ENCODE measurements at regions not wholly inside any gene's neighbourhood (a gene's known extent, or its start where the extent isn't known, plus 50 kb on each side); places are given as distances from the start of the nearest gene placed in this dataset.

DNA sequence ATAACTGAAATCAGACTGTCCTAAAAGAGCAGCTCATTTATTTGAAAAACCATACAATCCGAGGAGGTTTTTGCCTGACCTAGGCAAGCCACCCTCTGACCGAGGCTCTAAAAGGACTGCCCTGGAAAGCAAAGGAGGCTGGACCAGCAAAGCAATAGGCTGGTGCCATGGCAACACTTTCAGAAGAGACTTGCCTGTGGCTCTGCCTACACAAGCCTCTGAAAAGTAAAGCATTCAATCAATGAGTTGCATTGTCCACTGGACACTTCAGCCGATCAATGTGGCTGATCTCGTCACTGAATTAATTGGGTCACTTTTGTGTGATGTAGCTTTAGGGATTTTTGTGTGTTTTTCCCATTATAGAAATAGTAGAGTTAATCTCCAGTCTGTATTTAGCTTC lies 99.1 kb upstream of the SEMA6D start:
- no peak for DNase-seq (ENCODE audit: low read depth)

- DNase-seq (ENCODE audit: low read depth), result no peak
These were observed 96.2 kb upstream of the SEMA6D start for GRCh38 chr15:47620960-47621681.

DNA sequence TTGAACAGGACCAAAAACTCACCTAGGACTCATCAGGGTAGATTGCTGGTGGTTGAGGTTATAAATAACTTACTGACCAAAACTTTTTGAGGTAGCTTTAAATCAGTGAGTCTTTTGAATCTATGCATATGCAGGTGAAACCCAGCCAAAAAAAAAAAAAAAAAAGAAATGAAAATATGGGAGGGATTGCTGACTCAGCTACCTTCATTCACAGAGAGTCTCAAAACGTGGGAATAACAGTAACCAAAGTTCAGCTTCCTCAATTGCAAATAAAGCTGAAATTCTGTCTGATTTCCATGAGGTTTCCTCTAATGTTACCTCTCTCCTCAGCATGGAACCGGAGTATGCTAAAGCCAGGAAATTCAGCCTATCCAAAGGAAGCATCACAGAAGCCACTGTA lies 95.2 kb upstream of the SEMA6D start:
- DNase-seq (ENCODE audit: low read depth), result no peak

- DNase-seq (ENCODE audit: low read depth), result no peak
These were observed 92.8 kb upstream of the SEMA6D start for GRCh38 chr15:47624503-47624902.

GRCh38 chr15:47639042-47639441 lies 78.3 kb upstream of the SEMA6D start:
- DNase-seq (ENCODE audit: low read depth), result no peak

GRCh38 chr15:47640079-47640478 lies 77.2 kb upstream of the SEMA6D start:
- DNase-seq (ENCODE audit: low read depth), result no peak

- no peak for DNase-seq (ENCODE audit: low read depth)
These were observed 76.4 kb upstream of the SEMA6D start for GRCh38 chr15:47640901-47641300.

GRCh38 chr15:47644722-47645121 lies 72.6 kb upstream of the SEMA6D start:
- no peak for DNase-seq (ENCODE audit: low read depth)

- no peak for DNase-seq (ENCODE audit: low read depth)
These were observed 66.7 kb upstream of the SEMA6D start for GRCh38 chr15:47650564-47650963.

GRCh38 chr15:47652328-47652727 lies 65.0 kb upstream of the SEMA6D start:
- no peak for DNase-seq (ENCODE audit: low read depth)

GRCh38 chr15:47652844-47653243 lies 64.5 kb upstream of the SEMA6D start:
- DNase-seq (ENCODE audit: low read depth), result no peak

DNA sequence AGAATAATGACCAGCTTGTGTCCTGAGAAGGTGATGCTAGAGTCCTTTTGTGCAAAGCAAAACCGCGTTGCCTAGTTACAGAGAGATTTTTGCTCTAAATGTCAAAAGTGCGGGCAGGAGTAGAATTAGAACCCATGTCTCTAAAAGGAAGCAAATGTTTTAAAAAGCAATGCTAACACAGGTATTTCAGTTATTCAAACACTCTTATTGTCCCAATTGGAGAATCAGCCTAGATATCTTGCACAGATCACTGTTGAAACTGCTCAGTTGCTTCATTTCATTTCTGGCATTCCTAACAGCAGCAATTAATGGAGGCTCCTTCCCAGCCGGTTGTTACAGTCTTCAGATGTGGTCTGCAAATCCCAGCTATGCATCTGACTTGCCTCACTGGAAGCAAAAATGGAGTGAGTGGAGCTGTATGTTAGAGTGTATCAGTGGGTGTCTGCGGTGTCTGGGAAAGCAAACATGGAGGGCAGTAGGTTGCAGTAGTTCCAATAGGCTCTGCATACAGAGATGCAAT lies 55.6 kb upstream of the SEMA6D start:
- no peak for DNase-seq (ENCODE audit: low read depth)

- DNase-seq (ENCODE audit: low read depth), result no peak
These were observed 54.2 kb upstream of the SEMA6D start for GRCh38 chr15:47663101-47663500.
